Epithelial cell of esophagus (primary cell): ENCODE measurements at regions not wholly inside any gene's neighbourhood (a gene's known extent, or its start where the extent isn't known, plus 50 kb on each side); places are given as distances from the start of the nearest gene placed in this dataset.
"Not testable (repeated sequence)": the region's sequence is repeated elsewhere in the genome, so short reads cannot be mapped to it uniquely, and the experiment has no call there.

ENCODE experiments used
- DNase-seq: peaks from one replicate; pipeline ENCODE4 v3.0.0; 2010; ENCODE audit warnings: low read depth
- H3K4me3 ChIP-seq: 2 replicates; pipeline ENCODE4 v1.5.1; 2011; ENCODE audit warnings: mild to moderate bottlenecking, low read length, control low read depth
- CTCF ChIP-seq: IDR thresholded peaks from 2 replicates; pipeline ENCODE4 v1.5.1; 2011; ENCODE audit warnings: low read depth, mild to moderate bottlenecking, low read length, control low read depth, inconsistent platforms; ENCODE audit not compliant: insufficient read depth; ENCODE audit errors: missing control alignments

- no peak overlapping the region for H3K4me3 ChIP-seq
- DNase-seq: peak; percentile 68
- TF ChIP-seq CTCF: peak; percentile 76
Observed at GRCh38 chr10:91745090-91745831, 53.0 kb upstream of the TNKS2 start.

- H3K4me3 ChIP-seq: no peak overlapping the region
- TF ChIP-seq CTCF: no peak
- peak; percentile 10 for DNase-seq
Observed at GRCh38 chr10:91743465-91743864, 54.8 kb upstream of the TNKS2 start.

- DNase-seq: no peak
- H3K4me3 ChIP-seq: no peak overlapping the region
- TF ChIP-seq CTCF: no peak
Observed at GRCh38 chr10:91742229-91742628, 56.0 kb upstream of the TNKS2 start.

GRCh38 chr10:91741356-91741755 is 56.9 kb upstream of the TNKS2 start:
- no peak for TF ChIP-seq CTCF

GRCh38 chr10:91740353-91740924 is 57.8 kb upstream of the TNKS2 start:
- no peak overlapping the region for H3K4me3 ChIP-seq
- TF ChIP-seq CTCF: no peak
- no peak for DNase-seq

More at GRCh38 chr10:91741356-91741755, 56.9 kb upstream of the TNKS2 start:
- no peak overlapping the region for H3K4me3 ChIP-seq
- DNase-seq: no peak

- not testable (repeated sequence) for H3K4me3 ChIP-seq
Observed at GRCh38 chr10:91732265-91732664, 66.0 kb upstream of the TNKS2 start.

GRCh38 chr10:91729339-91729738 is 68.9 kb upstream of the TNKS2 start:
- not testable (repeated sequence) for H3K4me3 ChIP-seq, DNase-seq

More at GRCh38 chr10:91732265-91732664, 66.0 kb upstream of the TNKS2 start:
- not testable (repeated sequence) for DNase-seq

GRCh38 chr10:91726355-91726754 is 71.9 kb upstream of the TNKS2 start:
- no peak overlapping the region for H3K4me3 ChIP-seq
- no peak for DNase-seq

More at GRCh38 chr10:91726355-91726754, 71.9 kb upstream of the TNKS2 start:
- TF ChIP-seq CTCF: no peak
